ENCODE measurements at regions not wholly inside any gene's neighbourhood (a gene's known extent, or its start where the extent isn't known, plus 50 kb on each side); places are given as distances from the start of the nearest gene placed in this dataset.

DNA sequence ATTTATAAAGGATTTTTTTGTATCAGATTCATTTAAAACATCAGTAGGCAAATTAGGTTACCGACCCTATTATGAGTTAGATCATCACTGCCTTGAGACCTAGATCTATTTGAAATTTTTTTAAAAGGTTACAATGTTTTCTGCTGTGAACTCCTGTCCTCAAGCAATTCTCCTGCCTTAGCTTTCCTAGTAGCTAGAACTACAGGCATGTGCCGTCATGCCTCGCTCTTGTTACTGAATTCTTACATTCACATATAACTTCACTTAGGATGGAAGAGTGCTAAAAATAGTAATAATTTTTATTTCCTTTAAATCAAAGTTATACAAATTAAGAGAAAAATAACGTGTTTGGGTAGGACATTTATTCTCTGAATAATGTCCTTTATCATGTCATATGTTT is 75.5 kb upstream of the MAOA start:
- 71 to 91% methylated on average over 4 of the region's 4 CpGs for WGBS, 2 donors
- Histone ChIP-seq H3K4me3 (no peak overlapping the region), H3K27ac (no peak overlapping the region), H3K4me1 (no peaks in the 10 kb centered on the region), H3K27me3 (no peaks in the 10 kb centered on the region), H3K36me3 (no peaks in the 10 kb centered on the region), H3K9me3 (no peaks in the 10 kb centered on the region)
- no peak for TF ChIP-seq POLR2A (IDR thresholded peaks at IDR 0.05)
- no peak for TF ChIP-seq EP300 (IDR thresholded peaks at IDR 0.05)
- ATAC-seq (ENCODE audit: low FRiP score in 2 of 2) (no peak), DNase-seq (no peak)

DNA sequence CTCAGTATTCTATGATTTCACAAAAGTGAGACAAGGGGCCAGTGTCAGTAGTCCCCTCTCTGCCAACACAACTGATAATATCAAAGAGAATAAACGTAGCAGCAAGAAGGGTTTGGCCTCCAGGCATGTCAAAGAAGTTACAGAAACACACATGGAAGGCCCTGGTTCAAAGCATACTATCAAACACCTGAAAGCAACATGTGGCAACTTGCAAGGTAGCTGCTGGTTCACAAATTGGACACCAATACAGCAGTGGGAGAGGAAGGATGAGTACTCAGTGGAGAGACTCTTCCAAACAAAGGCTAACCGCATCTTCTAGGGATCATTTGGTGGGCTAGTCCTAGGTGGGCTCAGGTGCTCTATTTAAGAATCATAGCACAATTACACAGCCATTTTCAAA is 74.9 kb upstream of the MAOA start:
- no peak for TF ChIP-seq POLR2A (IDR thresholded peaks at IDR 0.05)
- TF ChIP-seq POLR2AphosphoS5 (IDR thresholded peaks at IDR 0.05), result no peak
- TF ChIP-seq, protein P1, sequence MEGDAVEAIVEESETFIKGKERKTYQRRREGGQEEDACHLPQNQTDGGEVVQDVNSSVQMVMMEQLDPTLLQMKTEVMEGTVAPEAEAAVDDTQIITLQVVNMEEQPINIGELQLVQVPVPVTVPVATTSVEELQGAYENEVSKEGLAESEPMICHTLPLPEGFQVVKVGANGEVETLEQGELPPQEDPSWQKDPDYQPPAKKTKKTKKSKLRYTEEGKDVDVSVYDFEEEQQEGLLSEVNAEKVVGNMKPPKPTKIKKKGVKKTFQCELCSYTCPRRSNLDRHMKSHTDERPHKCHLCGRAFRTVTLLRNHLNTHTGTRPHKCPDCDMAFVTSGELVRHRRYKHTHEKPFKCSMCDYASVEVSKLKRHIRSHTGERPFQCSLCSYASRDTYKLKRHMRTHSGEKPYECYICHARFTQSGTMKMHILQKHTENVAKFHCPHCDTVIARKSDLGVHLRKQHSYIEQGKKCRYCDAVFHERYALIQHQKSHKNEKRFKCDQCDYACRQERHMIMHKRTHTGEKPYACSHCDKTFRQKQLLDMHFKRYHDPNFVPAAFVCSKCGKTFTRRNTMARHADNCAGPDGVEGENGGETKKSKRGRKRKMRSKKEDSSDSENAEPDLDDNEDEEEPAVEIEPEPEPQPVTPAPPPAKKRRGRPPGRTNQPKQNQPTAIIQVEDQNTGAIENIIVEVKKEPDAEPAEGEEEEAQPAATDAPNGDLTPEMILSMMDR (IDR thresholded peaks at IDR 0.05), result no peak
- no peak for TF ChIP-seq EP300 (IDR thresholded peaks at IDR 0.05)
- no peaks in the 10 kb centered on the region for H3K4me1 ChIP-seq
- DNase-seq (no peak), ATAC-seq (ENCODE audit: low FRiP score in 2 of 2) (no peak)
- H3K36me3 ChIP-seq, result no peaks in the 10 kb centered on the region
- 63 to 82% methylated on average over 1 to 2 of the region's 2 CpGs for whole genome bisulfite sequencing, 2 donors
- peak overlapping the region in 2 of 4 donors; percentile 39 to 54 for H3K27ac ChIP-seq
- no peaks in the 10 kb centered on the region for H3K9me3 ChIP-seq
- no peaks in the 10 kb centered on the region for H3K27me3 ChIP-seq
- no peak overlapping the region for H3K4me3 ChIP-seq

DNA sequence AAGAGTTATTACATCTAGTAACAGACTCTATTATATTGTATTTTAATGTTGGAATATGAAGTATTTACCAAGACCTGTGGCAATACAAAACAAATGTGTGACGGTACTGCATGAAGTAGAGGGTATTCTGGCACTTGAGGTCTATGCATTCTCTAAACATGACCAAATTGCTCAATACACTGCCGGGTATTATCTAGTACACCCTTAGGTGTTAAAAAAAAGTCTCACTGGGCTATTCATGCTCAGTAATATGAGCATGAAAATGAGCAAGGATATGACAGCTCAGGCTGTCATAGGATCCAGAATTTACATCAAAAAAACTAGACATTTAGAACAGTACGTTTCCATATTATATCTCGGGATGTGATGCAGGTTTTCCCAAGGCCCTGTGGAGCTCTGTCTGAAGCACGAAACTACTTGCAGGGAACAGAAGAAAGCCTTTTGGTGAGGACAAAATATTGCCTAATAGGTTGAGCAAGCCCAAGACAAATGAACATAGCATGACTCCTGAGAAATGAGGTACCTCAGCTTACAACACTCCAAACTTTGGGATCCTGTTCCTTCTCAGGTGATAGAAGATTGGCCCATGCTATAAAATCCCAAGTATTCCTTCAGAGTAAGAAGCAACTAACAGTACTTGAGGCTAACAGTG is 74.1 kb upstream of the MAOA start:
- no peak overlapping the region for H3K4me3 ChIP-seq
- no peaks in the 10 kb centered on the region for H3K36me3 ChIP-seq
- no peaks in the 10 kb centered on the region for H3K9me3 ChIP-seq
- no peaks in the 10 kb centered on the region for H3K27me3 ChIP-seq
- TF ChIP-seq EP300 (IDR thresholded peaks at IDR 0.05) (peak in 1 of 4 donors; percentile 28), POLR2A (IDR thresholded peaks at IDR 0.05) (no peak)
- no peak for ATAC-seq (ENCODE audit: low FRiP score in 2 of 2)
- 60 to 66% methylated on average over 5 of the region's 5 CpGs for WGBS, 2 donors
- peak overlapping the region in 2 of 4 donors; percentile 3 to 35 for H3K27ac ChIP-seq
- no peaks in the 10 kb centered on the region for H3K4me1 ChIP-seq
- DNase-seq, result no peak

DNA sequence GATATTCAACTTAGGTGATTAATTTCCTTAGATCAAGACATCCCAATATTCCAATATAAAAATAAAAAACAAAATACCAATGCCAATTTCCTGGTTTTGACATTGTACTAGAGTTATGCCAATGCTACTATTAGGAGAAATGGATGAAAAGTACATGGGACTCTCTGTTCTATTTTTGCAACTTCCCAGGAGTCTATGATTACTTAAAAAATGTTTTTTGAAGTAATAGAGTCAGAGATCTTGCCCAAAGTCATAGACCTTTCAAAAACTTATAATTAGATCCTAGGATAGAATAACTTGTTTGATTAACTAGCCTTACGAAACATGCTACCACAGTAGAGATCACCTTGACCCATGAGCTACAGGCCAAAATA is 73.6 kb upstream of the MAOA start:
- Histone ChIP-seq H3K27me3 (no peaks in the 10 kb centered on the region), H3K27ac (peak overlapping the region in 2 of 4 donors; percentile 3 to 35), H3K36me3 (no peaks in the 10 kb centered on the region), H3K4me3 (no peak overlapping the region), H3K9me3 (no peaks in the 10 kb centered on the region), H3K4me1 (no peaks in the 10 kb centered on the region)
- DNase-seq (no peak), ATAC-seq (ENCODE audit: low FRiP score in 2 of 2) (no peak)
- WGBS, 2 donors, result 91 to 92% methylated on average over 1 of the region's 1 CpG
- no peak for TF ChIP-seq POLR2AphosphoS5 (IDR thresholded peaks at IDR 0.05)
- TF ChIP-seq, protein P1 (IDR thresholded peaks at IDR 0.05), result no peak
- no peak for TF ChIP-seq EP300 (IDR thresholded peaks at IDR 0.05)

DNA sequence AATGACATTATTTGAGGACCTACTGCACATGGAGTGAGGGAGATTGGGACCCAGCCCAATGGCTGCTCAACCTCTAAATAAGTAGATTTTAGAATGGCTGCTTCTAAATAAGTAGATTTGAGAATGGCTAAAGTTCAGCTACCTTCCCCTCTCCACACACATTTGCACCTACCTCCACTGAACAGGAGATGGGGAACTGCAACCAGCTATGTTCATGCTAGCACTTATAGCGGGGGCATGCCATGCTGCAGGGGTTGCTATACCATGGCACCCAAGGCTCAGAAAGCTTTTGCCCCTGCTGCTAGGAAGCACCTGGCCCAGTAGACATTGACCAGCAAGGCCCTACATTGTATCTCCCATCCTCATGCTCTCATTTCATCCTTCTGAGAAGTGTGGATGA is 70.2 kb upstream of the MAOA start:
- WGBS, 2 donors, result 73% methylated on average over 1 of the region's 1 CpG; no CpG with 5 or more reads in 1 of the 2 donors
- no peaks in the 10 kb centered on the region for H3K36me3 ChIP-seq

More for the DNA sequence above, 70.2 kb upstream of the MAOA start:
- Histone ChIP-seq H3K4me1 (no peaks in the 10 kb centered on the region), H3K4me3 (no peak overlapping the region), H3K9me3 (no peaks in the 10 kb centered on the region), H3K27me3 (no peaks in the 10 kb centered on the region), H3K27ac (no peak overlapping the region)
- ATAC-seq (ENCODE audit: low FRiP score in 2 of 2), result no peak
- no peak for DNase-seq
- TF ChIP-seq POLR2A (IDR thresholded peaks at IDR 0.05) (no peak), EP300 (IDR thresholded peaks at IDR 0.05) (no peak), POLR2AphosphoS5 (IDR thresholded peaks at IDR 0.05) (no peak)
- TF ChIP-seq, protein P1 (IDR thresholded peaks at IDR 0.05), result no peak
